ENCODE measurements at regions not wholly inside any gene's neighbourhood (a gene's known extent, or its start where the extent isn't known, plus 50 kb on each side); places are given as distances from the start of the nearest gene placed in this dataset.

GRCh38 chr14:83764656-83765599 is 1765.0 kb upstream of the FLRT2 start:
- no peak for TF ChIP-seq CTCF (IDR thresholded peaks at IDR 0.05; ENCODE audit: borderline replicate concordance, control extremely low read depth, extremely low read depth, insufficient read depth, missing control alignments)
- in situ Hi-C loops (cut with MboI; ENCODE audit: low sequenced_read_pairs, unreplicated experiment) = no loop called here
- DNase-seq (ENCODE audit: low spot score) = no peak

GRCh38 chr14:83777516-83777915 is 1752.4 kb upstream of the FLRT2 start:
- in situ Hi-C loops (cut with MboI; ENCODE audit: low sequenced_read_pairs, unreplicated experiment) = no loop called here
- no peak for TF ChIP-seq CTCF (IDR thresholded peaks at IDR 0.05; ENCODE audit: borderline replicate concordance, control extremely low read depth, extremely low read depth, insufficient read depth, missing control alignments)
- DNase-seq (ENCODE audit: low spot score) = no peak

GRCh38 chr14:83779266-83779665 is 1750.7 kb upstream of the FLRT2 start:
- in situ Hi-C loops (cut with MboI; ENCODE audit: low sequenced_read_pairs, unreplicated experiment) = no loop called here
- TF ChIP-seq CTCF (IDR thresholded peaks at IDR 0.05; ENCODE audit: borderline replicate concordance, control extremely low read depth, extremely low read depth, insufficient read depth, missing control alignments) = no peak
- DNase-seq (ENCODE audit: low spot score) = no peak

- TF ChIP-seq CTCF (IDR thresholded peaks at IDR 0.05; ENCODE audit: borderline replicate concordance, control extremely low read depth, extremely low read depth, insufficient read depth, missing control alignments) = no peak
- DNase-seq (ENCODE audit: low spot score) = no peak
- in situ Hi-C loops (cut with MboI; ENCODE audit: low sequenced_read_pairs, unreplicated experiment) = no loop called here
These were observed 1749.6 kb upstream of the FLRT2 start for GRCh38 chr14:83780321-83780720.

- in situ Hi-C loops (cut with MboI; ENCODE audit: low sequenced_read_pairs, unreplicated experiment) = no loop called here
- TF ChIP-seq CTCF (IDR thresholded peaks at IDR 0.05; ENCODE audit: borderline replicate concordance, control extremely low read depth, extremely low read depth, insufficient read depth, missing control alignments) = no peak
- no peak for DNase-seq (ENCODE audit: low spot score)
These were observed 1731.5 kb upstream of the FLRT2 start for GRCh38 chr14:83798421-83798820.

- TF ChIP-seq CTCF (IDR thresholded peaks at IDR 0.05; ENCODE audit: borderline replicate concordance, control extremely low read depth, extremely low read depth, insufficient read depth, missing control alignments) = no peak
- in situ Hi-C loops (cut with MboI; ENCODE audit: low sequenced_read_pairs, unreplicated experiment) = no loop called here
- no peak for DNase-seq (ENCODE audit: low spot score)
These were observed 1730.7 kb upstream of the FLRT2 start for GRCh38 chr14:83799233-83799632.

Measured in GM13976 (cell line).